OCI-LY3 (cell line): ENCODE measurements at regions not wholly inside any gene's neighbourhood (a gene's known extent, or its start where the extent isn't known, plus 50 kb on each side); places are given as distances from the start of the nearest gene placed in this dataset.

Experiments
- EZH2phosphoT487 ChIP-seq: fragments of 200-600 bp; shearing (Covaris generic); IDR thresholded peaks from 2 replicates; pipeline ENCODE4 v1.6.1; 2018; ENCODE audit warnings: antibody characterized with exemption, mixed run types, low read depth
- TF ChIP-seq, protein P1 (sequence below): fragments of 200-600, 300-600 bp; sonication (generic); IDR thresholded peaks from 2 replicates; pipeline ENCODE4 v1.5.1; 2014; ENCODE audit warnings: antibody characterized with exemption, low read length, low read depth

DNA sequence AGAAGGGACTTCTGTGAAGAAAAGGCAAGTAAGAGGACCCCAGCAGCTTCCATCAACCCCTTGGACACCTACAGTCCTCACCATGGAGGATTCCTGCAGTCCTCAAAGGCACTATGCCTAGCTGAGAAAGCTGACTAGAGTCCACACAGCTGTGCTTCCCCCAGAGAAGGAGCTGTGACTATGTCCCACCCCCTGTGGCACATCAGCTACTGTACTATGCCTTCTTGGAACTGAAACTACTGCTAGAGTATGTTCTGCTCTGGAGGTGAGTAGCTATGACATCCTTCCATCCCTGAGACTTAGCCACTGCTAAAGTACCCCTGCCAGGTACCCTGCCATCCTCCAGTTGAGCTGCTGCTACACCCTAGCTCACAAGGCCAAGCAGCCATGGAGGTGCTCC, 690.2 kb upstream of the CHAC2 start:
- TF ChIP-seq, protein P1, sequence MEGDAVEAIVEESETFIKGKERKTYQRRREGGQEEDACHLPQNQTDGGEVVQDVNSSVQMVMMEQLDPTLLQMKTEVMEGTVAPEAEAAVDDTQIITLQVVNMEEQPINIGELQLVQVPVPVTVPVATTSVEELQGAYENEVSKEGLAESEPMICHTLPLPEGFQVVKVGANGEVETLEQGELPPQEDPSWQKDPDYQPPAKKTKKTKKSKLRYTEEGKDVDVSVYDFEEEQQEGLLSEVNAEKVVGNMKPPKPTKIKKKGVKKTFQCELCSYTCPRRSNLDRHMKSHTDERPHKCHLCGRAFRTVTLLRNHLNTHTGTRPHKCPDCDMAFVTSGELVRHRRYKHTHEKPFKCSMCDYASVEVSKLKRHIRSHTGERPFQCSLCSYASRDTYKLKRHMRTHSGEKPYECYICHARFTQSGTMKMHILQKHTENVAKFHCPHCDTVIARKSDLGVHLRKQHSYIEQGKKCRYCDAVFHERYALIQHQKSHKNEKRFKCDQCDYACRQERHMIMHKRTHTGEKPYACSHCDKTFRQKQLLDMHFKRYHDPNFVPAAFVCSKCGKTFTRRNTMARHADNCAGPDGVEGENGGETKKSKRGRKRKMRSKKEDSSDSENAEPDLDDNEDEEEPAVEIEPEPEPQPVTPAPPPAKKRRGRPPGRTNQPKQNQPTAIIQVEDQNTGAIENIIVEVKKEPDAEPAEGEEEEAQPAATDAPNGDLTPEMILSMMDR, result no peak
- TF ChIP-seq EZH2phosphoT487, result no peak
